ENCODE measurements at regions not wholly inside any gene's neighbourhood (a gene's known extent, or its start where the extent isn't known, plus 50 kb on each side); places are given as distances from the start of the nearest gene placed in this dataset.

DNA sequence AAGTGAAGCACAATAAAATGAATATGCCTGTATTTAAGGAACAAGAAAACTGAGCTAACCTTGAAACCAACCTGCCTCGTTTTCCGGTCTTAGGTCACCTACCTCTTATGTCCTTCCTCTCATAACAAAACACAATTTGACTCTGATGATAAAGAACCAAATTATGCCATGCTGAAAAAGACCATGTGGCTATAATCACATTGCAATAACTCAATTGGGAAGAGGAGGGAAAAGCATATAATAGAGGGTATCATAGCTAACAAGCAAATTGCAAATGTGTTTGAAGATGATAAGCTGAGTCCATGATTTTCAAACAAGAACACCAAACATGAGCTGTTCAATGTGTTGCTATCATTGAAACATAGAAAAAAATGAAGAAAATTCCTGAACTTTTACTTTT lies 260.8 kb downstream of the PLK2 start:
- Histone ChIP-seq H3K27ac (ENCODE audit: low read depth in 1 of 2, low read length in 2 of 2) (no peak overlapping the region), H3K9me3 (ENCODE audit: control insufficient read depth in 4 of 4, low read length in 3 of 4) (no peaks in the 10 kb centered on the region), H3K4me1 (ENCODE audit: control insufficient read depth in 4 of 4, insufficient read depth in 4 of 4, low read length in 3 of 4) (no peaks in the 10 kb centered on the region), H3K4me3 (ENCODE audit: low read depth in 1 of 3, low read length in 3 of 3) (no peak overlapping the region), H3K27me3 (ENCODE audit: control insufficient read depth in 4 of 4, insufficient read depth in 4 of 4, low read length in 3 of 4) (no peaks in the 10 kb centered on the region), H3K36me3 (ENCODE audit: control insufficient read depth in 4 of 4, insufficient read depth in 3 of 4, low read depth in 1 of 4, low read length in 3 of 4) (no peaks in the 10 kb centered on the region), H3K9ac (ENCODE audit: low read depth in 1 of 2, low read length in 2 of 2) (no peak overlapping the region)
- no peak for TF ChIP-seq RXRA (IDR thresholded peaks at IDR 0.05)
- DNase-seq (ENCODE audit: low spot score): no peak
- 78% methylated on average over 2 of the region's 2 CpGs for WGBS

GRCh38 chr5:58198330-58198729 lies 261.6 kb downstream of the PLK2 start:
- Histone ChIP-seq H3K27ac (ENCODE audit: low read depth in 1 of 2, low read length in 2 of 2) (no peak overlapping the region), H3K27me3 (ENCODE audit: control insufficient read depth in 4 of 4, insufficient read depth in 4 of 4, low read length in 3 of 4) (no peaks in the 10 kb centered on the region), H3K4me1 (ENCODE audit: control insufficient read depth in 4 of 4, insufficient read depth in 4 of 4, low read length in 3 of 4) (no peaks in the 10 kb centered on the region), H3K36me3 (ENCODE audit: control insufficient read depth in 4 of 4, insufficient read depth in 3 of 4, low read depth in 1 of 4, low read length in 3 of 4) (no peaks in the 10 kb centered on the region), H3K9me3 (ENCODE audit: control insufficient read depth in 4 of 4, low read length in 3 of 4) (no peaks in the 10 kb centered on the region), H3K9ac (ENCODE audit: low read depth in 1 of 2, low read length in 2 of 2) (no peak overlapping the region), H3K4me3 (ENCODE audit: low read depth in 1 of 3, low read length in 3 of 3) (no peak overlapping the region)
- TF ChIP-seq TAF1 (conservative IDR thresholded peaks at IDR 0.05) (no peak), SP1 (IDR thresholded peaks at IDR 0.05) (no peak), JUND (IDR thresholded peaks at IDR 0.05) (no peak), HNF4G (IDR thresholded peaks at IDR 0.05) (no peak), MAX (IDR thresholded peaks at IDR 0.05) (no peak), FOXA2 (IDR thresholded peaks at IDR 0.05) (no peak), RAD21 (IDR thresholded peaks at IDR 0.05) (no peak), HNF4A (conservative IDR thresholded peaks at IDR 0.05) (no peak), FOXA1 (IDR thresholded peaks at IDR 0.05) (no peak), NR2F2 (IDR thresholded peaks at IDR 0.05) (no peak)
- TF ChIP-seq, protein P1, sequence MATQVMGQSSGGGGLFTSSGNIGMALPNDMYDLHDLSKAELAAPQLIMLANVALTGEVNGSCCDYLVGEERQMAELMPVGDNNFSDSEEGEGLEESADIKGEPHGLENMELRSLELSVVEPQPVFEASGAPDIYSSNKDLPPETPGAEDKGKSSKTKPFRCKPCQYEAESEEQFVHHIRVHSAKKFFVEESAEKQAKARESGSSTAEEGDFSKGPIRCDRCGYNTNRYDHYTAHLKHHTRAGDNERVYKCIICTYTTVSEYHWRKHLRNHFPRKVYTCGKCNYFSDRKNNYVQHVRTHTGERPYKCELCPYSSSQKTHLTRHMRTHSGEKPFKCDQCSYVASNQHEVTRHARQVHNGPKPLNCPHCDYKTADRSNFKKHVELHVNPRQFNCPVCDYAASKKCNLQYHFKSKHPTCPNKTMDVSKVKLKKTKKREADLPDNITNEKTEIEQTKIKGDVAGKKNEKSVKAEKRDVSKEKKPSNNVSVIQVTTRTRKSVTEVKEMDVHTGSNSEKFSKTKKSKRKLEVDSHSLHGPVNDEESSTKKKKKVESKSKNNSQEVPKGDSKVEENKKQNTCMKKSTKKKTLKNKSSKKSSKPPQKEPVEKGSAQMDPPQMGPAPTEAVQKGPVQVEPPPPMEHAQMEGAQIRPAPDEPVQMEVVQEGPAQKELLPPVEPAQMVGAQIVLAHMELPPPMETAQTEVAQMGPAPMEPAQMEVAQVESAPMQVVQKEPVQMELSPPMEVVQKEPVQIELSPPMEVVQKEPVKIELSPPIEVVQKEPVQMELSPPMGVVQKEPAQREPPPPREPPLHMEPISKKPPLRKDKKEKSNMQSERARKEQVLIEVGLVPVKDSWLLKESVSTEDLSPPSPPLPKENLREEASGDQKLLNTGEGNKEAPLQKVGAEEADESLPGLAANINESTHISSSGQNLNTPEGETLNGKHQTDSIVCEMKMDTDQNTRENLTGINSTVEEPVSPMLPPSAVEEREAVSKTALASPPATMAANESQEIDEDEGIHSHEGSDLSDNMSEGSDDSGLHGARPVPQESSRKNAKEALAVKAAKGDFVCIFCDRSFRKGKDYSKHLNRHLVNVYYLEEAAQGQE (IDR thresholded peaks at IDR 0.05): no peak
- no peak for DNase-seq (ENCODE audit: low spot score)
- WGBS: 29% methylated on average over 2 of the region's 2 CpGs

DNA sequence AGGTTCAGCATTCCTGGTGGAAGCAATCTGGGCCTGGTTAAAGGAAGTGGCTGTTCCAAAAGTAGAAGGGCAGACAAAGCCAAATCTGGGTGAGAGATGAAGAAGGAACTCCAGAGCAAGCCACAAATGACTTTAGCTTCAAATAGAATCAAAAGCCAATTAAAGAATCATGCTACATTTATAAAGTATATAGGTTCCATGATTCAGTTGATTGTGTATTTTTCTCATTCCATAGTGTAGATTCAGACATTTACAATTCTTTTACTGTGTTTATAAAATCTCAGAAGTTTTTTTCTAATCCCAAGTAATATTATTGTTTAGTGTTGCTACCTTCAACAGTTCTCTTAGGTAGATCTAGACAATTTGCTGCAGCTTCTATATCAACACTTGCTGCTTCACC lies 262.0 kb downstream of the PLK2 start:
- no peak for DNase-seq (ENCODE audit: low spot score)
- Histone ChIP-seq H3K9me3 (ENCODE audit: control insufficient read depth in 4 of 4, low read length in 3 of 4) (no peaks in the 10 kb centered on the region), H3K27me3 (ENCODE audit: control insufficient read depth in 4 of 4, insufficient read depth in 4 of 4, low read length in 3 of 4) (no peaks in the 10 kb centered on the region), H3K36me3 (ENCODE audit: control insufficient read depth in 4 of 4, insufficient read depth in 3 of 4, low read depth in 1 of 4, low read length in 3 of 4) (no peaks in the 10 kb centered on the region), H3K4me3 (ENCODE audit: low read depth in 1 of 3, low read length in 3 of 3) (no peak overlapping the region), H3K4me1 (ENCODE audit: control insufficient read depth in 4 of 4, insufficient read depth in 4 of 4, low read length in 3 of 4) (no peaks in the 10 kb centered on the region), H3K27ac (ENCODE audit: low read depth in 1 of 2, low read length in 2 of 2) (no peak overlapping the region), H3K9ac (ENCODE audit: low read depth in 1 of 2, low read length in 2 of 2) (no peak overlapping the region)
- TF ChIP-seq JUND (IDR thresholded peaks at IDR 0.05): no peak
- TF ChIP-seq RAD21 (IDR thresholded peaks at IDR 0.05): no peak
- TF ChIP-seq YY1 (IDR thresholded peaks at IDR 0.05): no peak
- TF ChIP-seq HNF4A (conservative IDR thresholded peaks at IDR 0.05): no peak
- TF ChIP-seq SP1 (IDR thresholded peaks at IDR 0.05): no peak
- TF ChIP-seq, protein P2, sequence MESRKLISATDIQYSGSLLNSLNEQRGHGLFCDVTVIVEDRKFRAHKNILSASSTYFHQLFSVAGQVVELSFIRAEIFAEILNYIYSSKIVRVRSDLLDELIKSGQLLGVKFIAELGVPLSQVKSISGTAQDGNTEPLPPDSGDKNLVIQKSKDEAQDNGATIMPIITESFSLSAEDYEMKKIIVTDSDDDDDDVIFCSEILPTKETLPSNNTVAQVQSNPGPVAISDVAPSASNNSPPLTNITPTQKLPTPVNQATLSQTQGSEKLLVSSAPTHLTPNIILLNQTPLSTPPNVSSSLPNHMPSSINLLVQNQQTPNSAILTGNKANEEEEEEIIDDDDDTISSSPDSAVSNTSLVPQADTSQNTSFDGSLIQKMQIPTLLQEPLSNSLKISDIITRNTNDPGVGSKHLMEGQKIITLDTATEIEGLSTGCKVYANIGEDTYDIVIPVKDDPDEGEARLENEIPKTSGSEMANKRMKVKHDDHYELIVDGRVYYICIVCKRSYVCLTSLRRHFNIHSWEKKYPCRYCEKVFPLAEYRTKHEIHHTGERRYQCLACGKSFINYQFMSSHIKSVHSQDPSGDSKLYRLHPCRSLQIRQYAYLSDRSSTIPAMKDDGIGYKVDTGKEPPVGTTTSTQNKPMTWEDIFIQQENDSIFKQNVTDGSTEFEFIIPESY (IDR thresholded peaks at IDR 0.05): no peak
- no peak for TF ChIP-seq RXRA (IDR thresholded peaks at IDR 0.05)
- TF ChIP-seq, protein P1 (IDR thresholded peaks at IDR 0.05): no peak
- no peak for TF ChIP-seq HNF4G (IDR thresholded peaks at IDR 0.05)
- TF ChIP-seq NR2F2 (IDR thresholded peaks at IDR 0.05): no peak
- no peak for TF ChIP-seq EGR1 (IDR thresholded peaks at IDR 0.05; ENCODE audit: low read depth in 2 of 2)
- TF ChIP-seq MAX (IDR thresholded peaks at IDR 0.05): no peak
- no peak for TF ChIP-seq GABPA (IDR thresholded peaks at IDR 0.05 in 1 of 2, conservative IDR thresholded peaks at IDR 0.05 in 1 of 2)
- no peak for TF ChIP-seq TAF1 (conservative IDR thresholded peaks at IDR 0.05)
- no peak for TF ChIP-seq FOXA2 (IDR thresholded peaks at IDR 0.05)
- no peak for TF ChIP-seq ATF3 (IDR thresholded peaks at IDR 0.05)

Data from liver (tissue), 7 donors.